Endothelial cell of umbilical vein (primary cell): ENCODE measurements at regions not wholly inside any gene's neighbourhood (a gene's known extent, or its start where the extent isn't known, plus 50 kb on each side); places are given as distances from the start of the nearest gene placed in this dataset.

Experiments
- BruUV-seq: library from RNA; stranded (reverse); fragments of 400-500 nt; replicated peaks from 2 replicates; lab custom pipeline; 2021; lab: Mats Ljungman, UMichigan
- CTCF ChIA-PET: fragments of 300-600, 350-600 bp; sonication (Branson Sonifier 250); formaldehyde crosslinking; loops from one replicate; lab custom pipeline; 2021; ENCODE audit warnings: antibody characterized with exemption, inconsistent platforms; lab: Charles Lee
- POLR2A ChIA-PET: fragments of 300-600, 350-600 bp; sonication (Branson Sonifier 250); formaldehyde crosslinking; loops from one replicate; lab custom pipeline; 2021; ENCODE audit warnings: antibody characterized with exemption, inconsistent platforms; lab: Charles Lee
- DNase-seq: peaks from one replicate; pipeline ENCODE4 v3.0.0-alpha.2; 2011; ENCODE audit warnings: low read depth, low spot score
- FAIRE-seq: peaks from 2 replicates; lab custom pipeline; 2011; peaks lifted over from hg19 to GRCh38; lab: Jason Lieb, UNC
- H2AFZ ChIP-seq: 2 replicates; pipeline ENCODE4 v1.6.0; 2012; ENCODE audit warnings: low read depth, low read length, control low read depth, inconsistent platforms
- H3K27ac ChIP-seq: 2 replicates; pipeline ENCODE4 v1.5.1; 2011; ENCODE audit warnings: low read depth, mild to moderate bottlenecking, control low read depth, low read length, moderate library complexity; ENCODE audit not compliant: insufficient read depth
- H3K27me3 ChIP-seq, 2 experiments: 2 replicates each; pipeline versions ENCODE4 v1.6.0 to v1.6.1; 2011; ENCODE audit warnings: low read length in 2 of 2, mixed read lengths in 1 of 2; ENCODE audit not compliant: control insufficient read depth in 2 of 2, insufficient read depth in 2 of 2
- H3K36me3 ChIP-seq, 2 experiments: 2 replicates in 1 of 2; 3 replicates in 1 of 2; pipeline ENCODE4 v1.5.1; 2011; ENCODE audit warnings: low read length in 2 of 2, mild to moderate bottlenecking in 1 of 2, moderate library complexity in 1 of 2; ENCODE audit not compliant: control insufficient read depth in 2 of 2, insufficient read depth in 2 of 2; ENCODE audit errors: extremely low read depth in 1 of 2
- H3K4me1 ChIP-seq: 3 replicates; pipeline ENCODE4 v1.5.1; 2011; ENCODE audit warnings: mild to moderate bottlenecking, low read length; ENCODE audit not compliant: control insufficient read depth, insufficient read depth; ENCODE audit errors: extremely low read depth
- H3K4me2 ChIP-seq: 2 replicates; pipeline ENCODE4 v1.6.1; 2011; ENCODE audit warnings: low read length, control low read depth, mixed read lengths; ENCODE audit not compliant: insufficient read depth
- H3K4me3 ChIP-seq, 3 experiments: fragments of 200-600 bp in 1 of 3; sonication (generic), shearing (Covaris generic) in 1 of 3; replicated peaks in 1 of 3; 2 replicates each; pipeline ENCODE4 v1.5.1; 2011 to 2016; ENCODE audit warnings: control low read depth in 3 of 3, low read length in 3 of 3, mild to moderate bottlenecking in 2 of 3, inconsistent platforms in 1 of 3, low read depth in 1 of 3, moderate library complexity in 1 of 3; ENCODE audit not compliant: insufficient read depth in 1 of 3
- H3K79me2 ChIP-seq: 2 replicates; pipeline ENCODE4 v1.6.0; 2012; ENCODE audit warnings: low read length, inconsistent platforms; ENCODE audit not compliant: control insufficient read depth, insufficient read depth
- H3K9ac ChIP-seq: replicated peaks from 2 replicates; pipeline ENCODE3; 2011; ENCODE audit warnings: low read length, control low read depth; ENCODE audit not compliant: insufficient read depth; ENCODE audit errors: extremely low read depth
- H3K9me1 ChIP-seq: replicated peaks from 3 replicates; pipeline ENCODE4 v1.6.0; 2011; ENCODE audit warnings: mild to moderate bottlenecking, low read length; ENCODE audit not compliant: control insufficient read depth, insufficient read depth; ENCODE audit errors: extremely low read depth
- H3K9me3 ChIP-seq: replicated peaks from 2 replicates; pipeline ENCODE4 v1.5.1; 2012; ENCODE audit warnings: low read length, inconsistent platforms; ENCODE audit not compliant: control insufficient read depth, insufficient read depth
- H4K20me1 ChIP-seq: replicated peaks from 2 replicates; pipeline ENCODE3; 2011; ENCODE audit warnings: mild to moderate bottlenecking, low read length; ENCODE audit not compliant: control insufficient read depth, insufficient read depth; ENCODE audit errors: extremely low read depth
- EZH2 ChIP-seq: IDR thresholded peaks from 2 replicates; pipeline ENCODE4 v1.6.1; 2012; ENCODE audit warnings: borderline replicate concordance, low read depth, mild to moderate bottlenecking, moderate library complexity, low read length, inconsistent platforms; ENCODE audit not compliant: severe bottlenecking
- MYC ChIP-seq: IDR thresholded peaks from one replicate; pipeline ENCODE4 v1.6.1; 2011; ENCODE audit warnings: mild to moderate bottlenecking, low read depth, low read length
- dilution Hi-C: fragments of 300-500 bp; cut with MboI; formaldehyde crosslinking; loops from one replicate; pipeline ENCODE4 v1.15.0; 2019; ENCODE audit warnings: low sequenced_read_pairs; ENCODE audit not compliant: extremely low pct_ligation_motif_present
- intact Hi-C: fragments of 100-400 bp; cut with micrococcal nuclease; formaldehyde crosslinking; loops from one replicate; pipeline ENCODE4 v1.10.0; 2022
- TF ChIP-seq, protein P1 (sequence below): IDR thresholded peaks from 2 replicates; pipeline ENCODE4 v1.6.1; 2011; ENCODE audit not compliant: insufficient read depth, insufficient read length

DNA sequence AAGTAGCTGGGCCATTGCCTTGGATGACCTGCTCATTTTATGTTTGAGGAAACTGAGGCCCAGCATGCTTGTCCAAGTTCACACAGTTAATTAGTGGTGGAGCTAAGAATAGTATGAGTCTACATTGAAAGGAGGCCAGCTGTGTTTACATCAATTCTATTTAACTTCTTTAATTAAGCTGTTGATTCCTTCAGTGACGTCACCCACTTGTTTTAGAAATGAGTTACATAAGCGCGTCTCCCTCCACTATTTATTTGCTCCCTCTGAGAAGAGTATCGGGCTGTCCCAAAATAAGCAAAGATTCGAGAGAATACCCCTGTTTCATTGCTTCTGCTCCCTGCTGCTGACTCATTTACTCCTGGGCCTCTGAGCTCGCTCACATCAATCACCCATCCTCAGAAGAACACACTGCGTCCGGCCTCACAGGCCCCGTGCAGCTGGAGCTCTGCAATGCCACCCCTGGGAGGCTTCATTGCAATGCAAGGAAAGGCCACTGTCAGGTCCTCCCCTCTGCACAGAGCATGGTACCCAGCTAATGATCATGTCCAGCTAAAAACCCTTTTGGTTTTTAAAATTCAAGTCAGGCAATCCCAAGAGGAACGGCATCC lies 74.8 kb upstream of the BMP2 start:
- Histone ChIP-seq H2AFZ (no peak overlapping the region), H3K79me2 (no peaks in the 10 kb centered on the region), H3K36me3 (no peaks in the 10 kb centered on the region), H3K4me2 (no peak overlapping the region), H3K4me3 (no peak overlapping the region), H3K4me1 (no peaks in the 10 kb centered on the region), H3K27me3 (no peaks in the 10 kb centered on the region), H3K9me3 (no peaks in the 10 kb centered on the region), H3K27ac (no peak overlapping the region), H4K20me1 (no peaks in the 10 kb centered on the region), H3K9me1 (no peaks in the 10 kb centered on the region), H3K9ac (no peak overlapping the region)
- ChIA-PET CTCF (interaction anchor here (0.8 to 2.1 kb wide), 4 partner anchors 8 to 56 kb away, joined by 3 to 6 read pairs (median 4); no protein-coding TSS in a partner anchor), POLR2A (no interaction called here)
- FAIRE-seq (no peak), DNase-seq (no peak)
- intact Hi-C loops (no loop called here), dilution Hi-C loops (no loop called here)
- no peak for TF ChIP-seq EZH2
- BruUV-seq: no TSS peak

GRCh38 chr20:6691516-6691915 lies 76.0 kb upstream of the BMP2 start:
- Histone ChIP-seq H3K4me1 (no peaks in the 10 kb centered on the region), H3K79me2 (no peaks in the 10 kb centered on the region), H3K9me3 (no peaks in the 10 kb centered on the region), H3K4me2 (no peak overlapping the region), H3K4me3 (no peak overlapping the region), H3K27me3 (no peaks in the 10 kb centered on the region), H4K20me1 (no peaks in the 10 kb centered on the region), H2AFZ (no peak overlapping the region), H3K9me1 (no peaks in the 10 kb centered on the region), H3K9ac (no peak overlapping the region), H3K36me3 (no peaks in the 10 kb centered on the region), H3K27ac (no peak overlapping the region)
- intact Hi-C loops: no loop called here
- FAIRE-seq (no peak), DNase-seq (no peak)
- no TSS peak for BruUV-seq
- TF ChIP-seq MYC (no peak), EZH2 (no peak)
- TF ChIP-seq, protein P1, sequence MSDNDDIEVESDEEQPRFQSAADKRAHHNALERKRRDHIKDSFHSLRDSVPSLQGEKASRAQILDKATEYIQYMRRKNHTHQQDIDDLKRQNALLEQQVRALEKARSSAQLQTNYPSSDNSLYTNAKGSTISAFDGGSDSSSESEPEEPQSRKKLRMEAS: no peak
- dilution Hi-C loops: no loop called here
- POLR2A ChIA-PET: no interaction called here
- CTCF ChIA-PET: interaction anchor here (1.4 kb wide), 1 partner anchor 9 kb away, joined by 3 read pairs; no protein-coding TSS in a partner anchor
